Stimulated activated naive B cell treated with anti-CD40 and anti-IgM and Interleukin-4, amounts not matched to agents 10 μg/mL and 1 μg/mL and 100 μg/mL, for 72 hours (primary cell): ENCODE measurements at regions not wholly inside any gene's neighbourhood (a gene's known extent, or its start where the extent isn't known, plus 50 kb on each side); places are given as distances from the start of the nearest gene placed in this dataset.

ENCODE experiments used
- ATAC-seq, 2 donors: fragments of 150-1000 bp; cut with Tn5 transposase; replicated peaks; 2 replicates each; pipeline ENCODE4 v1.10.0; 2021; ENCODE audit warnings: moderate library complexity in 1 of 2
- DNase-seq: peaks from one replicate; pipeline ENCODE4 v3.0.0; 2021
- H3K27ac Mint-ChIP-seq: one replicate; pipeline ENCODE4 v1.8.0; 2022; ENCODE audit warnings: mild to moderate bottlenecking, mixed read lengths
- H3K27me3 Mint-ChIP-seq, 2 donors: one replicate each; pipeline ENCODE4 v1.8.0; 2022; ENCODE audit warnings: mixed read lengths in 2 of 2
- H3K36me3 Mint-ChIP-seq, 2 donors: one replicate each; pipeline ENCODE4 v1.8.0; 2022; ENCODE audit warnings: mixed read lengths in 2 of 2, mild to moderate bottlenecking in 1 of 2
- H3K4me1 Mint-ChIP-seq, 2 donors: one replicate each; pipeline ENCODE4 v1.8.0; 2022; ENCODE audit warnings: mixed read lengths in 2 of 2, mild to moderate bottlenecking in 1 of 2
- H3K4me3 Mint-ChIP-seq, 2 donors: one replicate each; pipeline ENCODE4 v1.8.0; 2022; ENCODE audit warnings: mild to moderate bottlenecking in 2 of 2, mixed read lengths in 2 of 2, moderate library complexity in 1 of 2
- H3K9me3 Mint-ChIP-seq, 2 donors: one replicate each; pipeline ENCODE4 v1.8.0; 2022; ENCODE audit warnings: mixed read lengths in 2 of 2, mild to moderate bottlenecking in 1 of 2

DNA sequence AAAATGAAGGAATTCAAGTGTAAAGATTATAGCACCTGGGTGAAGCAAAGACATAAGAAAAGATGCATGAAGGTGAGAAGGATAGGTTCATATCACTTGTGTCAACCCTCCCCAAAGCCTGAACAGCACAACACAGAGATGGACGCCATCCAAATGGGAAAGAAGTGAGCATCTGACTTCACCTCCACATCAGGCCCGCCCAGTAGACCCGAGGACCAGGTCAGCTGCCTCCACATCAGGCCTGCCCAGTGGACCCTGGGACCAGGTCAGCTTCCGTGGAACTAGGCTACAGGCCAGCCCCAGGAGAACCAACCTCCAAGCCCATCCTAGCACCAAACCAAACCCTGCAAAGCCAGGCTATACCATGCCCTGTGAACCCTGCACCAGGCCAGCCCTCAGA, 862.9 kb downstream of the UQCRFS1 start:
- DNase-seq (no peak), ATAC-seq (no peak)
- no peak overlapping the region for H3K27ac Mint-ChIP-seq
- H3K27me3 Mint-ChIP-seq: no peaks in the 10 kb centered on the region
- H3K4me1 Mint-ChIP-seq: no peaks in the 10 kb centered on the region
- peaks cover 10 to 25% of the 10 kb centered on the region in 2 donors for H3K9me3 Mint-ChIP-seq
- H3K4me3 Mint-ChIP-seq: no peak overlapping the region
- H3K36me3 Mint-ChIP-seq: no peaks in the 10 kb centered on the region

- H3K9me3 Mint-ChIP-seq: peaks cover 10 to 25% of the 10 kb centered on the region in 2 donors
- H3K27me3 Mint-ChIP-seq: no peaks in the 10 kb centered on the region
- H3K36me3 Mint-ChIP-seq: no peaks in the 10 kb centered on the region
- ATAC-seq (no peak), DNase-seq (no peak)
- H3K4me1 Mint-ChIP-seq: no peaks in the 10 kb centered on the region
- no peak overlapping the region for H3K4me3 Mint-ChIP-seq
- H3K27ac Mint-ChIP-seq: no peak overlapping the region
These were observed 863.3 kb downstream of the UQCRFS1 start for GRCh38 chr19:28349604-28350003.

DNA sequence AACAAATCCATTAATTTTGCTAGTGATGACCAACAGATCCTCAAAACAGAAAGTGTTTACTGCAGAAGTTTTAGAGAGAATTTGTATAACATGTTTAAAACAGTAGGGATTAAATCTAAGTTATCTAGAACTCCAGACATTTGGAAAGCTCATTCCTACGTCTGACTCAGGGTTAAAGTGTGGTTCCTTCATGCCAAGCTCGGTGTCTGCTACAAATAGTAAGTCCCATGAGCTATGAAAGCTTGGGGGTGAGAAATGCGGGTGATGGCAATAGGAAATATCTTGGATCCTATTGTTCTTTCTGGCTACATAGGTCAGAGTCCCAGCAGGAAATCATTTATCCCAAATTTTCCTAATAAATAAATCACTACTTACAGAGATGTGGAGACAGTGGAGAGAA, 867.1 kb downstream of the UQCRFS1 start:
- Mint-ChIP-seq H3K36me3 (no peaks in the 10 kb centered on the region), H3K4me3 (no peak overlapping the region), H3K9me3 (peaks cover 2 to 6% of the 10 kb centered on the region in 2 donors), H3K27ac (no peak overlapping the region), H3K27me3 (peaks cover 0 to 8% of the 10 kb centered on the region in 2 donors), H3K4me1 (no peaks in the 10 kb centered on the region)
- DNase-seq: no peak
- ATAC-seq: no peak

DNA sequence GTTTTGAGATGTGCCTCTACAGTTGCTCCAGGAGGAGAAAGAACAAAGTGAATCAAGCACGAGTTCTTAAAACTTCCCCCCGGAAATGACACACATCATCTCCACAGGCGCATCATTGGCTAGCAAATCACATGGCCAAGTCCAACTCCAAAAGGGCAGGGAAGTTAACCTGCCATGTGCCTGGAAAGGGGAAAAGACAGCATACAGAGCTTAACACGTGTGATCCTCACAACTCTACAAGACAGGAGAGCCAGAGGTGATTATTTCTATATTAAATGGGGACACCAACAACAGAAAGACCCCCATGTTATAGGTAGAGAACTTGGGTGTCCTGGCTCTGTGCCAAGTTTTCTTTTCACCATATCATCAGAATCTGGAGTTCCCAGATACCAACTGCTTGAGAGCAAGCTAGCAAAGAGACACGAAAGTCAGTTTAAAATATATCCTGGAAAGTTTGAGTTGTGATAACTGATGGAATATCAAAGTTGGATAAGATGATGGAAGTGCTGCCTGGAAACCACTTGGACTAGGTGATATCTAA, 871.1 kb downstream of the UQCRFS1 start:
- no peak overlapping the region for H3K27ac Mint-ChIP-seq
- peaks cover 8 to 14% of the 10 kb centered on the region in 2 donors for H3K9me3 Mint-ChIP-seq
- DNase-seq (no peak), ATAC-seq (no peak)
- H3K27me3 Mint-ChIP-seq: peaks cover 0 to 8% of the 10 kb centered on the region in 2 donors
- H3K4me1 Mint-ChIP-seq: no peaks in the 10 kb centered on the region
- peaks cover 0 to 2% of the 10 kb centered on the region in 2 donors for H3K36me3 Mint-ChIP-seq
- H3K4me3 Mint-ChIP-seq: no peak overlapping the region

GRCh38 chr19:28334419-28334818, 878.5 kb downstream of the UQCRFS1 start:
- DNase-seq (no peak), ATAC-seq (no peak)
- Mint-ChIP-seq H3K4me1 (no peaks in the 10 kb centered on the region), H3K27me3 (no peaks in the 10 kb centered on the region), H3K36me3 (no peaks in the 10 kb centered on the region), H3K4me3 (no peak overlapping the region), H3K9me3 (peaks cover 0 to 8% of the 10 kb centered on the region in 2 donors), H3K27ac (no peak overlapping the region)

DNA sequence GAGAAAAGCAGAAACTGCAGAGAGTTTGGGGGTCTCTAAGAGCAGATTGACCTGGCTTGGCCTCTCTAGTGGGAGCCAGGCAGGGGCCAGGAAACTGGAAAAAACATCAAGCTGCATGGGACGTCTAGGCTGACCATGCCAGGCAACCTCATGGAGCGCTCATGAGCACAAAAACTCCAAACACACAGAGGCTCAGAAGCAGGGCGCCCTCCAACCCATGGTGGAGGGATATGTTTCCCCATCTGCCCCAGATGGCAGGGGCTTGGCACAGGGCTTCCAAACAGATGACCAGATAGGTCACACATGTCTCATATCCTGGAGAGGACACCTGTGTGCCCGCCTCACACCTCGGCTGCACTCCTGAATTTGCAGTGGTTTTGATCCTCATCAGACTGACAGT, 879.0 kb downstream of the UQCRFS1 start:
- Mint-ChIP-seq H3K36me3 (no peaks in the 10 kb centered on the region), H3K27ac (no peak overlapping the region), H3K27me3 (no peaks in the 10 kb centered on the region), H3K4me3 (no peak overlapping the region), H3K9me3 (peaks cover 0 to 9% of the 10 kb centered on the region in 2 donors), H3K4me1 (no peaks in the 10 kb centered on the region)
- ATAC-seq: no peak
- no peak for DNase-seq

- Mint-ChIP-seq H3K27me3 (no peaks in the 10 kb centered on the region), H3K4me1 (no peaks in the 10 kb centered on the region), H3K36me3 (no peaks in the 10 kb centered on the region), H3K9me3 (peaks cover 0 to 9% of the 10 kb centered on the region in 2 donors), H3K4me3 (no peak overlapping the region), H3K27ac (no peak overlapping the region)
- ATAC-seq (no peak), DNase-seq (no peak)
These were observed 880.1 kb downstream of the UQCRFS1 start for GRCh38 chr19:28332886-28333285.

DNA sequence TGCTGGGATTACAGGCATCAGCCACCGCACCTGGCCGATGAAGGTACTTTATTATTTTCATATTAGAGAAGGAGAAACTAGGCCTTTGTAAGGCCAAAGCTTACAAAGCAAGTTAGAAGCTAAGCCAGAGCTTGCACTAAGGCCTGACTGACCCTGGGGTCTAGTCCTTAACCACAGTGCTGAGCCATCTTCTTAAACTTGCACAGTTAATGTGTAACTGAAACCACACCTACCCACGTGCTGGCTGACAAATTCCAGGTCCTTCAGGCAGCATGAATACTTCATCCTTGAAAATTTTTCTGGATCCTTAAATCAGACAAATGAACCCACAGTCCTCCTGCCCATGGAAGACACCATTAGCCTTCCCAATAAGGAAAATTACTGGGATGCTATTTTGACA, 880.6 kb downstream of the UQCRFS1 start:
- H3K27ac Mint-ChIP-seq: no peak overlapping the region
- H3K27me3 Mint-ChIP-seq: no peaks in the 10 kb centered on the region
- no peaks in the 10 kb centered on the region for H3K36me3 Mint-ChIP-seq
- peaks cover 0 to 8% of the 10 kb centered on the region in 2 donors for H3K9me3 Mint-ChIP-seq
- no peak for ATAC-seq
- no peak for DNase-seq
- no peak overlapping the region for H3K4me3 Mint-ChIP-seq
- no peaks in the 10 kb centered on the region for H3K4me1 Mint-ChIP-seq

DNA sequence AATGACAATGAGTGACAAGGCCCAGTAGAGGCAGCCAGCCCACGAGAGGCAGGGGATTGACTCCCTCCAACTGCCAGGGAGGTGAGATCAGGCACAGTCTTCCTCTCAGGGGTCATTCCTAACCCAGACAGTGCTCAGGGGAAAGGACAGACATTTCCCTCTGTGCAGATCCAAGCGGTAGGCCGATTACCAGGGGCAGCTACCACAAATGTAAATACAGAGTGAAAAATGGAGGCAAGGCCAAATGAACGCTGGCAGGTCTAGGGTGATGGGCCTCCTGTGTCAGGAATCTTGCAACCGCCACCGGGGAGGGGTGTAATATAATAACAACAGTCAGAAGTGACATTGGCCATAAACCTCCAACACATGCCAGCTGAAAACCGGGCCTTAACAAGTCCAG, 881.4 kb downstream of the UQCRFS1 start:
- no peak overlapping the region for H3K27ac Mint-ChIP-seq

DNA sequence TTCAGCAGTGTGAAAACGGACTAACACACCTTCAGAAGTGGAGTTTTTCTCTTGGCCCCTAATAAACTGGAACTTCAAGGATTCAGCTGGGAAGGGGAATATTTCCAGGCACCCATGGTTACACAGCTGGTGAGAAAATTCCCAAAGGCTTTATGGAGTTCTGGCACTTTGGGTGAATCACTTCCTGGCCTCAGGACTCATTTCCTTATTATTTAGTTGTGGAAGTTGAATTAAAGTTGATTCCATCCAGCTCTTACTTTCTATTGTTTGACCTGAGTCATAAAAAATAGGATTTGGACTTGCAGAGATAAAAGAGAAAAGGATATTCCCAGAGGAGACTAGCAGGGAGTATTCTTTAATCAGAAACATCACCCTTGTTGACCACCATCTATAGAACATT, 882.1 kb downstream of the UQCRFS1 start:
- Mint-ChIP-seq H3K27ac (no peak overlapping the region), H3K27me3 (no peaks in the 10 kb centered on the region), H3K4me1 (peaks cover 0 to under 1% of the 10 kb centered on the region in 2 donors), H3K36me3 (no peaks in the 10 kb centered on the region), H3K9me3 (peaks cover 0 to 6% of the 10 kb centered on the region in 2 donors), H3K4me3 (no peak overlapping the region)
- DNase-seq (no peak), ATAC-seq (no peak)

More for the DNA sequence above, 881.4 kb downstream of the UQCRFS1 start:
- DNase-seq (no peak), ATAC-seq (no peak)
- H3K4me1 Mint-ChIP-seq: no peaks in the 10 kb centered on the region
- H3K4me3 Mint-ChIP-seq: no peak overlapping the region
- no peaks in the 10 kb centered on the region for H3K27me3 Mint-ChIP-seq
- H3K9me3 Mint-ChIP-seq: peaks cover 0 to 8% of the 10 kb centered on the region in 2 donors
- H3K36me3 Mint-ChIP-seq: no peaks in the 10 kb centered on the region

GRCh38 chr19:28329429-28329828, 883.5 kb downstream of the UQCRFS1 start:
- ATAC-seq (no peak), DNase-seq (no peak)
- Mint-ChIP-seq H3K27me3 (no peaks in the 10 kb centered on the region), H3K9me3 (peaks cover 0 to 6% of the 10 kb centered on the region in 2 donors), H3K36me3 (no peaks in the 10 kb centered on the region), H3K27ac (no peak overlapping the region), H3K4me1 (peaks cover 0 to 5% of the 10 kb centered on the region in 2 donors), H3K4me3 (no peak overlapping the region)

DNA sequence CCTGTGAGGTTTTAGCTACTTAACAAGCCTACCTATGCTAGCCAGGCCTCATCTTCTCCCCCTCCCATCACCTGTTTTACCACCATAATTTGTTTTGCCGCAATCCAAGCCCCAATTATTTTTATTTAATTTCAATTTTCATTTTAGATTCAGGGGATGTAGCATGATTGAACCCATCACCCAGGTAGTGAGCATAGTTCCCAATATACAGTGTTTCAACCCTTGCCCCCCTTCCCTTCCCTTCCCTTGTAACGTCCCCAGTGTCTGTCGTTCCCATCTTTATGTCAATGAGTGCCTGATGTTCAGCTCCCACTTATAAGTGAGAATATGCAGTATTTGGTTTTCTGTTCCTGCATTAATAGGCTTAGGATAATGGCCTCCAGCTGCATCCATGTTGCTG, 885.0 kb downstream of the UQCRFS1 start:
- no peak for ATAC-seq
- peaks cover 0 to 5% of the 10 kb centered on the region in 2 donors for H3K9me3 Mint-ChIP-seq
- H3K27me3 Mint-ChIP-seq: no peaks in the 10 kb centered on the region
- no peak overlapping the region for H3K4me3 Mint-ChIP-seq
- DNase-seq: no peak
- no peak overlapping the region for H3K27ac Mint-ChIP-seq
- H3K4me1 Mint-ChIP-seq: peaks cover 0 to 5% of the 10 kb centered on the region in 2 donors
- no peaks in the 10 kb centered on the region for H3K36me3 Mint-ChIP-seq

DNA sequence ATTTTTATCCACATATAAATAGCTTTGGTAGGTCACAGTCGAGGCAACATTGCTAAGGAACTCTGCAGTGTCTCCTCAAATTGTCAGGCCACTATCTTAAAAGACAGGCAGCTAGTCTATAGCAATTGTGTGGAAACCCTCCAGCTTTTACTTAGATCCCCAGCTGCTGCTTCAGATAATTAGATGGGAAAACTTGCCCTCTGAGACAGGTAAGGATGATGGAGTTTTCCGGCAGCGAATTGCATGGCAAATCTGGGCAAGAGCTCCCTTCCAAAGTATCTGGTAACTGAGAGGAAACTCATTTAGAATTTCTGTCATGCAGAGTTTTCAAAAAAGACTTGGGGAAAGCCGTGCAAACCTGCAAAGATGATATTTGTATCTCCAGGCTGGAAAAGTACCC, 886.2 kb downstream of the UQCRFS1 start:
- ATAC-seq: no peak
- peaks cover 0 to 5% of the 10 kb centered on the region in 2 donors for H3K4me1 Mint-ChIP-seq
- no peaks in the 10 kb centered on the region for H3K36me3 Mint-ChIP-seq
- peaks cover 0 to 5% of the 10 kb centered on the region in 2 donors for H3K9me3 Mint-ChIP-seq
- DNase-seq: no peak
- no peaks in the 10 kb centered on the region for H3K27me3 Mint-ChIP-seq
- H3K4me3 Mint-ChIP-seq: no peak overlapping the region
- H3K27ac Mint-ChIP-seq: no peak overlapping the region

GRCh38 chr19:28324275-28325060, 888.5 kb downstream of the UQCRFS1 start:
- Mint-ChIP-seq H3K4me1 (peaks cover 0 to 5% of the 10 kb centered on the region in 2 donors), H3K4me3 (no peak overlapping the region), H3K27me3 (no peaks in the 10 kb centered on the region), H3K27ac (no peak overlapping the region), H3K36me3 (no peaks in the 10 kb centered on the region), H3K9me3 (peaks cover 0 to 5% of the 10 kb centered on the region in 2 donors)
- DNase-seq (no peak), ATAC-seq (no peak)

- no peak for ATAC-seq
- H3K27ac Mint-ChIP-seq: no peak overlapping the region
These were observed 890.0 kb downstream of the UQCRFS1 start for GRCh38 chr19:28322945-28323344.

More at GRCh38 chr19:28322945-28323344, 890.0 kb downstream of the UQCRFS1 start:
- peaks cover 0 to 5% of the 10 kb centered on the region in 2 donors for H3K4me1 Mint-ChIP-seq
- no peaks in the 10 kb centered on the region for H3K36me3 Mint-ChIP-seq
- no peak for DNase-seq
- no peaks in the 10 kb centered on the region for H3K27me3 Mint-ChIP-seq
- no peaks in the 10 kb centered on the region for H3K9me3 Mint-ChIP-seq
- H3K4me3 Mint-ChIP-seq: no peak overlapping the region
